Rectal smooth muscle tissue (tissue), 1 donor: ENCODE measurements at regions not wholly inside any gene's neighbourhood (a gene's known extent, or its start where the extent isn't known, plus 50 kb on each side); places are given as distances from the start of the nearest gene placed in this dataset.

Experiments used
- H3K27ac ChIP-seq: one replicate; pipeline ENCODE4 v1.7.0; 2013; ENCODE audit warnings: low read depth, low read length, inconsistent platforms
- H3K27me3 ChIP-seq: one replicate; pipeline ENCODE4 v1.7.0; 2013; ENCODE audit warnings: low read length; ENCODE audit not compliant: control insufficient read depth, insufficient read depth
- H3K36me3 ChIP-seq: one replicate; pipeline ENCODE4 v1.7.0; 2013; ENCODE audit warnings: low read length; ENCODE audit not compliant: control insufficient read depth, insufficient read depth
- H3K4me1 ChIP-seq: one replicate; pipeline ENCODE4 v1.7.0; 2013; ENCODE audit warnings: low read length; ENCODE audit not compliant: control insufficient read depth, insufficient read depth
- H3K4me3 ChIP-seq: one replicate; pipeline ENCODE4 v1.7.0; 2013; ENCODE audit warnings: low read length
- H3K9ac ChIP-seq: one replicate; pipeline ENCODE4 v1.7.0; 2013; ENCODE audit warnings: low read length

DNA sequence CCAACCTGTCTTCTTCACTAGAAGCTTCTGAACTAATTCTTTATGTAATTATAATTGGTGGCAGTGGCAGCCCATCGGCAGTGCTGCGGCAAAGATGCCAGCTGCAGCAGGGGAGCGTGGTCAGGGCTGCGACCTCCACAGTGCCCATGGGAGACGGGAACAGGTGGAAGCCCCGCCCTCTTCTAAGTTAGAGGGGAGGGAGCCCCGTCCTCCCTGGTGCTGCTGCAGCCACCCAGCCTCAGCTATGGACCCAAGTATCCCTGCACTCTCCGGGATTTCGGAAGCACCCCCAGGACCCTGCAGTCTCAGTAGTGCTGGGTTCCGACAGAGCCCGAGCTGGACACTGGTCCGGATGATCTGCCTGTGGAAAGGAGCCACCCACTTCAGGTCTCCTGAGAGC is 117.0 kb upstream of the MBL2 start:
- Histone ChIP-seq H3K27me3 (no peaks in the 10 kb centered on the region), H3K4me3 (no peak overlapping the region), H3K9ac (no peak overlapping the region), H3K4me1 (no peaks in the 10 kb centered on the region), H3K27ac (no peak overlapping the region), H3K36me3 (no peaks in the 10 kb centered on the region)

DNA sequence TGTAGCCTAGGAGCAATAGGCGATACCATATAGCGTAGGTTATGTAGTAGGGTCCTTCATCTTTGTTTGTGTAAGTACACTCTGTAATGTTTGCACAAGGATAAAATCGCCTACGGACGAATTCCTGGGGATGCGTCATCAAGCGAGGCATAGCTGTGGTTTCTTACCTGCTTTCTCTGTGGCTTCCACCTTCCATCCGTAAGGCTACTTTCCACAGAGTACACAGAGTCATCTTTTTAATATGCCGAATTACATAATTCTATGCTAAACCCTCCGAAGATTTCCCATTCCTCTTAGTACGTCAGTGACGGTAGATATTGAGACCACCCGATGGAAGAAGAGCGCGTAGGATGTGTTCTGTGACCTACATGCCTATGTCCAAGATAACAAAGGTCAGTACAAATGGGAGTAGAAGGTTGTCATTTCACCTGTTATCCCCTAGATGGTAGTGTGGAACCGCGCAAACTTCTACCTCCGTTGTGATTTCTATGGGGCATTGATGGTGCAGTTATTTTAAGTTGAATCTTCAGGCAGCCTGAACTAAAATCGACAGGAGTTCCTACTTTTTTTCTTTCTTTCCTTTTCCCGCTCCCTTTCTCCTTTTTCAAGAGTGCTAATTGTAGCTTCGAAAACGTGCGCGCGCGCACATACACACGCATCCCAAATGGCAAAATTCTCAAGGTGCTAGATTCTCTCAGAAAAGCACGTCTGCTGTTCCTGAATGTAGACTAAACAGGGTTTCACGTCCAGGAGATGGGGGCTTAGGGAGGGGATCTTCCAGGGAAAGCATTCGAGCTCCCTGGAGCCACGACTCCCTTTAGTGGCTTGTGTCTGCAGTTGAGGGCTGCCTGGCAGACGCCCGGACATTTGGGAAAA is 111.7 kb upstream of the MBL2 start:
- no peaks in the 10 kb centered on the region for H3K27me3 ChIP-seq
- H3K27ac ChIP-seq, result no peak overlapping the region
- no peaks in the 10 kb centered on the region for H3K4me1 ChIP-seq
- no peaks in the 10 kb centered on the region for H3K36me3 ChIP-seq
- H3K4me3 ChIP-seq, result no peak overlapping the region
- no peak overlapping the region for H3K9ac ChIP-seq

GRCh38 chr10:52879091-52879807 is 106.7 kb upstream of the MBL2 start:
- Histone ChIP-seq H3K27me3 (no peaks in the 10 kb centered on the region), H3K4me1 (peaks cover 3% of the 10 kb centered on the region), H3K4me3 (no peak overlapping the region), H3K36me3 (no peaks in the 10 kb centered on the region), H3K9ac (no peak overlapping the region), H3K27ac (no peak overlapping the region)

DNA sequence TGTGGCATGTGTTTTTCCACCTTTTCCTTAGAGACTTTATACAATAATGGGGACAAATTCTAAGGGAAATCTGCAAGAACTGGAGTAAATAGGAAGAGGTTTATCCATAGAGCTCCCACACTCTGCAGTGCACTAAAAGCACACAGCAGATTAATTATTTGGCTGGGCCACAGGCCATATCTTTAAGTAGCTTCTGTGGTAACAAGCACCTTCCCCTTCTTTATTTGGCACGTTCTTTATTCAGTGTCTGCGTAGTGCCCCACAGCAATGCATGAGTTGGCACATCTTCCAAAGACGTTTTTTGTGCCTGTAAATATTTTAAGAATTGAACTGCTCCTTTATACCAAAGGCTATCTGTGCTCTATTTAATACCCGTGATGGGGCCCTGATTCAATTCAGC is 104.9 kb upstream of the MBL2 start:
- H3K4me1 ChIP-seq, result peaks cover 3% of the 10 kb centered on the region
- no peaks in the 10 kb centered on the region for H3K36me3 ChIP-seq
- no peak overlapping the region for H3K27ac ChIP-seq
- H3K9ac ChIP-seq, result no peak overlapping the region
- no peaks in the 10 kb centered on the region for H3K27me3 ChIP-seq
- no peak overlapping the region for H3K4me3 ChIP-seq

DNA sequence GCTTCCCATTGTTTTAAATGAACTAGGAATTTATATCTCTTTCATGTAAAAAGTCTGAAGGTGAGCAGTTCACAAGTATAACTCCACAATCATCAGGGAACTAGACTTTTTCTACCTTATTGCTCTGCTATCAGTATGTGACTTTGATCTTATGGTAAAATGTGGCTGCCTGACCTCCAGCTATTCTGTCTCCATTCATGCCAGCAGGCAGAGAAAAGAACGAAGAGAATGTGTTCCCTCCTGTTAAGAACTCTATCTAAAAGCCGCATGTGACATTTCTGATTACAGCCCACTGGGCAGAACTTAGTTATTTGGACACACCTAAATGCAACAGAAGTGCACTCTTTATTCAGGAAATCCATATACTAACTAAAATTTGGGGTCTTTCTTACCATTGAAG is 102.8 kb upstream of the MBL2 start:
- Histone ChIP-seq H3K9ac (no peak overlapping the region), H3K27me3 (no peaks in the 10 kb centered on the region), H3K4me1 (peaks cover 3% of the 10 kb centered on the region), H3K4me3 (no peak overlapping the region), H3K27ac (no peak overlapping the region), H3K36me3 (no peaks in the 10 kb centered on the region)

GRCh38 chr10:52874581-52874980 is 102.0 kb upstream of the MBL2 start:
- H3K27me3 ChIP-seq, result no peaks in the 10 kb centered on the region
- H3K9ac ChIP-seq, result no peak overlapping the region
- H3K27ac ChIP-seq, result no peak overlapping the region
- no peak overlapping the region for H3K4me3 ChIP-seq
- H3K4me1 ChIP-seq, result peaks cover 3% of the 10 kb centered on the region
- H3K36me3 ChIP-seq, result no peaks in the 10 kb centered on the region

- Histone ChIP-seq H3K4me3 (no peak overlapping the region), H3K9ac (no peak overlapping the region), H3K27ac (no peak overlapping the region), H3K27me3 (no peaks in the 10 kb centered on the region), H3K4me1 (no peaks in the 10 kb centered on the region), H3K36me3 (no peaks in the 10 kb centered on the region)
These were observed 98.7 kb upstream of the MBL2 start for GRCh38 chr10:52871191-52871843.

- Histone ChIP-seq H3K27me3 (no peaks in the 10 kb centered on the region), H3K9ac (no peak overlapping the region), H3K4me3 (no peak overlapping the region), H3K4me1 (no peaks in the 10 kb centered on the region), H3K36me3 (no peaks in the 10 kb centered on the region), H3K27ac (no peak overlapping the region)
These were observed 98.0 kb upstream of the MBL2 start for GRCh38 chr10:52870562-52870961.

DNA sequence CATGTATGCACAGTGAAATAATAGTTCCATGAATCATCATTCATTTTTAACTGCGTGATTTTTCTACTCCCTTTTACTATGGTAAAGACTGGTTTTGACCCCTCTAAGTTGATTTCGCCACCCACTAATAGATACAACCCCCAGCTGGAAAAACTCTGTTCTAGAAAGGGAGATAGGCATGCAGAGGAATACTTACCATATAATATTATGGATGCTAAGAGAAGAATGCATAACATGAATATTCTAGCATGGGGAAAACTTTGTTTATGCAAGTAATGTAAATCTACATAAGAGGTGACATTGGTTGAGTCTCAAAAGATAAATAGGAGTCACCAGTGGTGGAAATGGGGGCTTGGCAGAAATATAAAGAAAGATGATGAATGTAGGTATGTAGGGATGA is 97.3 kb upstream of the MBL2 start:
- Histone ChIP-seq H3K4me3 (no peak overlapping the region), H3K27ac (no peak overlapping the region), H3K9ac (no peak overlapping the region), H3K4me1 (no peaks in the 10 kb centered on the region), H3K27me3 (no peaks in the 10 kb centered on the region), H3K36me3 (no peaks in the 10 kb centered on the region)

DNA sequence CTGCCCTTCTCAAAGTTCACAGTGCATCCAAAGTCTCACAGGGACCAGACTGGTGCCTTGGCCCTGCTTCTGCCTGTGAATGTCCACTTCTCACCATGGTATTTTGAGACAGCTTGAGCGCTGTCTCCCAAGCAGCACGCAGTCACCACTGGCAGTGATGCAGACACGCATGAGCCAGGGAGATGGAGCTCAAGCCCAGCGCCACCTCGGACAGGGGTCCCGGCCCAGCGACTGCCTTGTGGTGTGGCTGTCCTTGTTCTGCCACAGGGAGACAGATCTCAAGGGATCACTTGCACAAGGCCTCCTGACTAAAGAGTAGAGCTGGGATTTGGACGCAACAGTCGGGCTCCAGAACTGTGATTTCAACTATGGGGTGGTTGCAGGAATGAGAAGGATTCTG is 92.6 kb upstream of the MBL2 start:
- H3K4me3 ChIP-seq, result no peak overlapping the region
- no peak overlapping the region for H3K27ac ChIP-seq
- H3K36me3 ChIP-seq, result no peaks in the 10 kb centered on the region
- H3K4me1 ChIP-seq, result no peaks in the 10 kb centered on the region
- no peaks in the 10 kb centered on the region for H3K27me3 ChIP-seq
- no peak overlapping the region for H3K9ac ChIP-seq

DNA sequence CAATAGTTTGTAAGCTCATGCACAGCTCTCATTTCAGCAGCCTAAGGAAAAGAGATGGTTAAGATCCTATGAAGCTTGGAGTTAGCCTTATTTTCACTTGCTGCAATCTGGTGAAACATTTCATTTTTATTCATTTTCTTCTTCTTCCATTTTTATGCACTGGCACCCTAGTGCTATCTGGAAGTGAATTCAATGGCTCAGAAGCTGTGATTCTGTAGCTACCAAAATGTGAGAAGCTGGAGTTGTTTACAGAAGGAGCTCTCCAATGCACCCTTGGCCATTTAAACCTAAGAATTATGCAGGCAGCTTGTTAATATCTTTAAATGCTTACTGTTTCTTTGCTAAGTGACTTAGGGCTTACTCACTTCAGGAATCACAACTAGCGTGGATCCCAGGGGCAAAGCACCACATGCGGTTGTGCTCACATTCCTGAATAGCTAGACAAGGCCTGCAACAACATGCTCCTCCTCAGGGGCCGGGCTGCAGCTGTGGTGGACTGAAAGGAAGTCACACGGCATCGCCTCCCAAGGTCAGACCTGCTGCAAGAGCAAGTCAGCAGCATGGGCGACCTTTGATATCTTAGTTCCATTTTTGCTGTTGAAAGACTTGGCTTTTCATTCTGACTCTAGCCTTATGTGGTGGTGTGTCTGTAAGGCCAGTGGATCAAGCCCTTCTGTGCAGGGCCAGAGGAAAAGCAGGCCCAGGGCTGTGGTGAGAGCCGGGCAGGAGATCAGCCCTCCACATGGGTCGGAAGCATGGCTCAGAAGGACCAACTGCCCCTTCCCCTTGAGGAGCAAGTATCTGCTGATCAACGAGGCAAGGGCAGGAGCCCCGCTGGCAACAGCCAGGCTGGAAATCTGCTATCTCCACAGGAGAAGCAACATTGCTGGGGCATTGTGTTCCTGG is 91.9 kb upstream of the MBL2 start:
- no peaks in the 10 kb centered on the region for H3K36me3 ChIP-seq

GRCh38 chr10:52858722-52859121 is 86.1 kb upstream of the MBL2 start:
- Histone ChIP-seq H3K27me3 (no peaks in the 10 kb centered on the region), H3K27ac (no peak overlapping the region), H3K4me3 (no peak overlapping the region), H3K36me3 (no peaks in the 10 kb centered on the region), H3K4me1 (no peaks in the 10 kb centered on the region), H3K9ac (no peak overlapping the region)

More for the DNA sequence above, 91.9 kb upstream of the MBL2 start:
- no peak overlapping the region for H3K9ac ChIP-seq
- no peaks in the 10 kb centered on the region for H3K27me3 ChIP-seq
- no peaks in the 10 kb centered on the region for H3K4me1 ChIP-seq
- no peak overlapping the region for H3K4me3 ChIP-seq
- no peak overlapping the region for H3K27ac ChIP-seq
